Heart right ventricle (tissue), 16 donors: ENCODE measurements at regions not wholly inside any gene's neighbourhood (a gene's known extent, or its start where the extent isn't known, plus 50 kb on each side); places are given as distances from the start of the nearest gene placed in this dataset.

Source experiments
- ATAC-seq, 8 donors: fragments of 200-7000 bp; cut with Tn5 transposase; one replicate each; pipeline ENCODE4 v1.9.1; 2020; ENCODE audit warnings: mild to moderate bottlenecking in 8 of 8, moderate library complexity in 8 of 8, moderate number of reproducible peaks in 1 of 8
- DNase-seq, 2 donors: peaks; one replicate each; pipeline ENCODE4 v3.0.0-alpha.2; 2020
- H3K27ac ChIP-seq, 10 donors: fragments of 200-600 bp; sonication (generic) in 2 of 10; one replicate each; pipeline versions ENCODE4 v1.5.0 to v1.8.0; 2020 to 2022; ENCODE audit warnings: mild to moderate bottlenecking in 3 of 10
- H3K27me3 ChIP-seq, 7 donors: fragments of 200-600 bp; one replicate each; pipeline ENCODE4 v1.8.0; 2021 to 2022; ENCODE audit warnings: mild to moderate bottlenecking in 2 of 7
- H3K36me3 ChIP-seq, 9 donors: fragments of 200-600 bp; sonication (generic) in 1 of 9; one replicate each; pipeline versions ENCODE4 v1.5.0 to v1.8.0; 2020 to 2022; ENCODE audit warnings: mild to moderate bottlenecking in 2 of 9
- H3K4me1 ChIP-seq, 9 donors: fragments of 200-600 bp; sonication (generic) in 1 of 9; one replicate each; pipeline versions ENCODE4 v1.5.0 to v1.8.0; 2020 to 2022; ENCODE audit warnings: mild to moderate bottlenecking in 4 of 9
- H3K4me3 ChIP-seq, 10 donors: fragments of 200-600 bp; sonication (generic) in 2 of 10; one replicate each; pipeline versions ENCODE4 v1.5.0 to v1.8.0; 2020 to 2022; ENCODE audit warnings: mild to moderate bottlenecking in 7 of 10, moderate library complexity in 2 of 10
- H3K9me3 ChIP-seq, 11 donors: fragments of 200-600 bp in 10 of 11; sonication (generic) in 2 of 11; one replicate each; pipeline versions ENCODE4 v1.5.0 to v1.8.0; 2013 to 2022; ENCODE audit warnings: mild to moderate bottlenecking in 2 of 11, control low read depth in 1 of 11, moderate library complexity in 1 of 11
- CTCF ChIP-seq, 9 donors: fragments of 200-600 bp; sonication (generic) in 2 of 9; IDR thresholded peaks; one replicate each; pipeline versions ENCODE4 v1.5.0 to v1.8.0; 2021 to 2022; ENCODE audit warnings: antibody characterized with exemption in 9 of 9, mild to moderate bottlenecking in 5 of 9, moderate library complexity in 1 of 9
- WGBS, 2 donors: extraction: QIAGEN DNeasy Blood & Tissue Kit; methylation state at CpG; one replicate each; pipeline ENCODE4 v1.1.7; 2013; ENCODE audit warnings: inconsistent platforms in 1 of 2; 5-methylcytosine and 5-hydroxymethylcytosine counted together
- intact Hi-C, 10 donors: fragments of 100-400 bp; cut with DNase I; formaldehyde crosslinking; loops; one replicate each; pipeline versions ENCODE4 v1.11.1 to v1.14.2; 2022
- donor health status: Arrhythmogenic right ventricular cardiomyopathy.
- donor health status: ischemic (EF 13 %, LVEDD 7.1; RV severe dilation, severe dysfunction).
- donor health status: healthy with polysubstance abuse.
- donor health status: DM: no; HTN: yes; CAD: no.
- donor health status: DM: no; HTN: no; CAD: no.
- donor health status: ischemic (EF 25% LVEDD 6.9; RV normal size, moderate dysfunction).
- donor health status: ischemic (EF 25% LVEDD 5.7; RV mildly dilated, moderate dysfunction).
- donor health status: healthy.
- donor health status: DM: yes; HTN: yes; CAD: no.
- donor health status: Ischemic cardiomyopathy.
- donor health status: ischemic (EF 35%, LVEDD 5.7; RV mildly dilated, moderate dysfunction).
- donor health status: nonischemic (EF 11% LVEDD 7.7; RV severe dilation, severe dysfunction).
- donor health status: DM: yes; HTN: yes; CAD: no.
- donor health status: PGD.
- donor health status: ischemic (EF 29% LVEDD 5.4; RV normal size, mild dysfunction).
- donor health status: nonischemic (EF 23%, LVEDD 6.1; RV moderate dilation, normal function).

- Histone ChIP-seq H3K27me3 (peaks cover 0 to 10% (median 0%) of the 10 kb centered on the region in 7 donors), H3K4me3 (no peak overlapping the region), H3K36me3 (no peaks in the 10 kb centered on the region), H3K27ac (no peak overlapping the region), H3K4me1 (no peaks in the 10 kb centered on the region), H3K9me3 (no peaks in the 10 kb centered on the region)
- ATAC-seq (no peak), DNase-seq (no peak)
- WGBS, 2 donors: 80 to 81% methylated on average over 9 of the region's 9 CpGs
- intact Hi-C loops: no loop called here
- no peak for TF ChIP-seq CTCF (IDR thresholded peaks at IDR 0.05)
Measured at GRCh38 chr12:66048835-66049537, 81.6 kb downstream of the LLPH start.

- no peak overlapping the region for H3K4me3 ChIP-seq
- TF ChIP-seq CTCF (IDR thresholded peaks at IDR 0.05): no peak
- no peak for ATAC-seq
- no peak for DNase-seq
- H3K4me1 ChIP-seq: no peaks in the 10 kb centered on the region
- intact Hi-C loops: no loop called here
- 75% methylated on average over 8 of the region's 8 CpGs for WGBS, 2 donors
- no peaks in the 10 kb centered on the region for H3K9me3 ChIP-seq
- H3K27me3 ChIP-seq: peaks cover 0 to 10% (median 0%) of the 10 kb centered on the region in 7 donors
- no peak overlapping the region for H3K27ac ChIP-seq
- no peaks in the 10 kb centered on the region for H3K36me3 ChIP-seq
Measured at GRCh38 chr12:66048218-66048834, 82.2 kb downstream of the LLPH start.

- Histone ChIP-seq H3K36me3 (no peaks in the 10 kb centered on the region), H3K27me3 (peaks cover 0 to 10% (median 0%) of the 10 kb centered on the region in 7 donors), H3K27ac (no peak overlapping the region), H3K4me1 (no peaks in the 10 kb centered on the region), H3K9me3 (no peaks in the 10 kb centered on the region), H3K4me3 (no peak overlapping the region)
- ATAC-seq (no peak), DNase-seq (no peak)
- WGBS, 2 donors: 92 to 100% methylated on average over 1 of the region's 1 CpG
- no peak for TF ChIP-seq CTCF (IDR thresholded peaks at IDR 0.05)
- intact Hi-C loops: no loop called here
Measured at GRCh38 chr12:66047411-66048021, 83.0 kb downstream of the LLPH start.

- Histone ChIP-seq H3K4me1 (no peaks in the 10 kb centered on the region), H3K27ac (no peak overlapping the region), H3K9me3 (no peaks in the 10 kb centered on the region), H3K4me3 (no peak overlapping the region), H3K27me3 (peaks cover 0 to 10% (median 0%) of the 10 kb centered on the region in 7 donors), H3K36me3 (no peaks in the 10 kb centered on the region)
- no peak for ATAC-seq
- no peak for DNase-seq
- WGBS, 2 donors: 82 to 98% methylated on average over 3 of the region's 3 CpGs
- TF ChIP-seq CTCF (IDR thresholded peaks at IDR 0.05): no peak
- intact Hi-C loops: no loop called here
Measured at GRCh38 chr12:66045506-66045905, 85.0 kb downstream of the LLPH start.
